ENCODE measurements at regions not wholly inside any gene's neighbourhood (a gene's known extent, or its start where the extent isn't known, plus 50 kb on each side); places are given as distances from the start of the nearest gene placed in this dataset.

GRCh38 chr1:60670302-60670701, 412.1 kb upstream of the NFIA start:
- TF ChIP-seq YY1 (IDR thresholded peaks at IDR 0.05; ENCODE audit: extremely low read depth, insufficient replicate concordance, low read depth, low read length) (no peak), ATF3 (IDR thresholded peaks at IDR 0.05) (no peak), POLR2AphosphoS5 (IDR thresholded peaks at IDR 0.05; ENCODE audit: low read depth, low read length) (no peak), RAD21 (IDR thresholded peaks at IDR 0.05; ENCODE audit: low read depth) (no peak)
- TF ChIP-seq, protein P1, sequence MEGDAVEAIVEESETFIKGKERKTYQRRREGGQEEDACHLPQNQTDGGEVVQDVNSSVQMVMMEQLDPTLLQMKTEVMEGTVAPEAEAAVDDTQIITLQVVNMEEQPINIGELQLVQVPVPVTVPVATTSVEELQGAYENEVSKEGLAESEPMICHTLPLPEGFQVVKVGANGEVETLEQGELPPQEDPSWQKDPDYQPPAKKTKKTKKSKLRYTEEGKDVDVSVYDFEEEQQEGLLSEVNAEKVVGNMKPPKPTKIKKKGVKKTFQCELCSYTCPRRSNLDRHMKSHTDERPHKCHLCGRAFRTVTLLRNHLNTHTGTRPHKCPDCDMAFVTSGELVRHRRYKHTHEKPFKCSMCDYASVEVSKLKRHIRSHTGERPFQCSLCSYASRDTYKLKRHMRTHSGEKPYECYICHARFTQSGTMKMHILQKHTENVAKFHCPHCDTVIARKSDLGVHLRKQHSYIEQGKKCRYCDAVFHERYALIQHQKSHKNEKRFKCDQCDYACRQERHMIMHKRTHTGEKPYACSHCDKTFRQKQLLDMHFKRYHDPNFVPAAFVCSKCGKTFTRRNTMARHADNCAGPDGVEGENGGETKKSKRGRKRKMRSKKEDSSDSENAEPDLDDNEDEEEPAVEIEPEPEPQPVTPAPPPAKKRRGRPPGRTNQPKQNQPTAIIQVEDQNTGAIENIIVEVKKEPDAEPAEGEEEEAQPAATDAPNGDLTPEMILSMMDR (IDR thresholded peaks at IDR 0.05 in 2 of 3, conservative IDR thresholded peaks at IDR 0.05 in 1 of 3; ENCODE audit: borderline replicate concordance in 1 of 3, insufficient read depth in 1 of 3, low read depth in 2 of 3, low read length in 2 of 3), result no peak
- TF ChIP-seq, protein P2, sequence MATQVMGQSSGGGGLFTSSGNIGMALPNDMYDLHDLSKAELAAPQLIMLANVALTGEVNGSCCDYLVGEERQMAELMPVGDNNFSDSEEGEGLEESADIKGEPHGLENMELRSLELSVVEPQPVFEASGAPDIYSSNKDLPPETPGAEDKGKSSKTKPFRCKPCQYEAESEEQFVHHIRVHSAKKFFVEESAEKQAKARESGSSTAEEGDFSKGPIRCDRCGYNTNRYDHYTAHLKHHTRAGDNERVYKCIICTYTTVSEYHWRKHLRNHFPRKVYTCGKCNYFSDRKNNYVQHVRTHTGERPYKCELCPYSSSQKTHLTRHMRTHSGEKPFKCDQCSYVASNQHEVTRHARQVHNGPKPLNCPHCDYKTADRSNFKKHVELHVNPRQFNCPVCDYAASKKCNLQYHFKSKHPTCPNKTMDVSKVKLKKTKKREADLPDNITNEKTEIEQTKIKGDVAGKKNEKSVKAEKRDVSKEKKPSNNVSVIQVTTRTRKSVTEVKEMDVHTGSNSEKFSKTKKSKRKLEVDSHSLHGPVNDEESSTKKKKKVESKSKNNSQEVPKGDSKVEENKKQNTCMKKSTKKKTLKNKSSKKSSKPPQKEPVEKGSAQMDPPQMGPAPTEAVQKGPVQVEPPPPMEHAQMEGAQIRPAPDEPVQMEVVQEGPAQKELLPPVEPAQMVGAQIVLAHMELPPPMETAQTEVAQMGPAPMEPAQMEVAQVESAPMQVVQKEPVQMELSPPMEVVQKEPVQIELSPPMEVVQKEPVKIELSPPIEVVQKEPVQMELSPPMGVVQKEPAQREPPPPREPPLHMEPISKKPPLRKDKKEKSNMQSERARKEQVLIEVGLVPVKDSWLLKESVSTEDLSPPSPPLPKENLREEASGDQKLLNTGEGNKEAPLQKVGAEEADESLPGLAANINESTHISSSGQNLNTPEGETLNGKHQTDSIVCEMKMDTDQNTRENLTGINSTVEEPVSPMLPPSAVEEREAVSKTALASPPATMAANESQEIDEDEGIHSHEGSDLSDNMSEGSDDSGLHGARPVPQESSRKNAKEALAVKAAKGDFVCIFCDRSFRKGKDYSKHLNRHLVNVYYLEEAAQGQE (IDR thresholded peaks at IDR 0.05; ENCODE audit: low read depth), result no peak

All from HCT116 (cell line).